ENCODE measurements at regions not wholly inside any gene's neighbourhood (a gene's known extent, or its start where the extent isn't known, plus 50 kb on each side); places are given as distances from the start of the nearest gene placed in this dataset.

- Histone ChIP-seq H3K9me3 (replicated peaks) (no peaks in the 10 kb centered on the region), H3K4me3 (no peak overlapping the region), H3K4me1 (replicated peaks) (peaks cover 8% of the 10 kb centered on the region), H3K27ac (no peak overlapping the region), H3K36me3 (no peaks in the 10 kb centered on the region), H3K27me3 (replicated peaks) (no peaks in the 10 kb centered on the region)
- DNase-seq (ENCODE audit: low read depth in 1 of 2, low spot score in 2 of 2) = no peak
These were observed 52.9 kb upstream of the SLC28A3 start for GRCh38 chr9:84393266-84393950.

- Histone ChIP-seq H3K27me3 (replicated peaks) (no peaks in the 10 kb centered on the region), H3K4me1 (replicated peaks) (peaks cover 8% of the 10 kb centered on the region), H3K27ac (no peak overlapping the region), H3K4me3 (no peak overlapping the region), H3K36me3 (no peaks in the 10 kb centered on the region), H3K9me3 (replicated peaks) (no peaks in the 10 kb centered on the region)
- no peak for DNase-seq (ENCODE audit: low read depth in 1 of 2, low spot score in 2 of 2)
These were observed 53.5 kb upstream of the SLC28A3 start for GRCh38 chr9:84394036-84394435.

- Histone ChIP-seq H3K36me3 (no peaks in the 10 kb centered on the region), H3K4me1 (replicated peaks) (peaks cover 8% of the 10 kb centered on the region), H3K27ac (no peak overlapping the region), H3K4me3 (no peak overlapping the region), H3K9me3 (replicated peaks) (no peaks in the 10 kb centered on the region), H3K27me3 (replicated peaks) (no peaks in the 10 kb centered on the region)
- DNase-seq (ENCODE audit: low read depth in 1 of 2, low spot score in 2 of 2) = peak; percentile 30 to 54
These were observed 56.7 kb upstream of the SLC28A3 start for GRCh38 chr9:84397151-84397728.

- H3K27ac ChIP-seq = no peak overlapping the region
- H3K9me3 ChIP-seq (replicated peaks) = no peaks in the 10 kb centered on the region
- H3K36me3 ChIP-seq = no peaks in the 10 kb centered on the region
- H3K4me3 ChIP-seq = no peak overlapping the region
- no peaks in the 10 kb centered on the region for H3K27me3 ChIP-seq (replicated peaks)
- DNase-seq (ENCODE audit: low read depth in 1 of 2, low spot score in 2 of 2) = peak in 1 of 2 experiments; percentile 15
- H3K4me1 ChIP-seq (replicated peaks) = peaks cover 8% of the 10 kb centered on the region
These were observed 57.3 kb upstream of the SLC28A3 start for GRCh38 chr9:84397822-84398221.

- no peaks in the 10 kb centered on the region; the same call in 1 of the 2 replicates for H3K9me3 ChIP-seq (replicated peaks)
- H3K27ac ChIP-seq = no peak overlapping the region
- H3K27me3 ChIP-seq (replicated peaks) = no peaks in the 10 kb centered on the region
- H3K4me3 ChIP-seq = no peak overlapping the region
- no peaks in the 10 kb centered on the region for H3K36me3 ChIP-seq
- H3K4me1 ChIP-seq (replicated peaks) = peaks cover 4% of the 10 kb centered on the region
- DNase-seq (ENCODE audit: low read depth in 1 of 2, low spot score in 2 of 2) = no peak
These were observed 62.0 kb upstream of the SLC28A3 start for GRCh38 chr9:84402517-84402916.

GRCh38 chr9:84403288-84403687 is 62.7 kb upstream of the SLC28A3 start:
- Histone ChIP-seq H3K36me3 (no peaks in the 10 kb centered on the region), H3K27ac (no peak overlapping the region), H3K4me1 (replicated peaks) (no peaks in the 10 kb centered on the region), H3K9me3 (replicated peaks) (no peaks in the 10 kb centered on the region; the same call in 1 of the 2 replicates), H3K4me3 (no peak overlapping the region), H3K27me3 (replicated peaks) (no peaks in the 10 kb centered on the region)
- DNase-seq (ENCODE audit: low read depth in 1 of 2, low spot score in 2 of 2) = no peak

GRCh38 chr9:84404095-84404686 is 63.6 kb upstream of the SLC28A3 start:
- Histone ChIP-seq H3K9me3 (replicated peaks) (no peaks in the 10 kb centered on the region; the same call in 1 of the 2 replicates), H3K4me1 (replicated peaks) (no peaks in the 10 kb centered on the region), H3K27ac (no peak overlapping the region), H3K4me3 (no peak overlapping the region), H3K27me3 (replicated peaks) (no peaks in the 10 kb centered on the region), H3K36me3 (no peaks in the 10 kb centered on the region)
- no peak for DNase-seq (ENCODE audit: low read depth in 1 of 2, low spot score in 2 of 2)

- Histone ChIP-seq H3K4me3 (no peak overlapping the region), H3K27ac (no peak overlapping the region), H3K27me3 (replicated peaks) (no peaks in the 10 kb centered on the region), H3K36me3 (no peaks in the 10 kb centered on the region), H3K4me1 (replicated peaks) (no peaks in the 10 kb centered on the region), H3K9me3 (replicated peaks) (no peaks in the 10 kb centered on the region; the same call in 1 of the 2 replicates)
- DNase-seq (ENCODE audit: low read depth in 1 of 2, low spot score in 2 of 2) = no peak
These were observed 65.1 kb upstream of the SLC28A3 start for GRCh38 chr9:84405667-84406066.

GRCh38 chr9:84408416-84408815 is 67.9 kb upstream of the SLC28A3 start:
- H3K36me3 ChIP-seq = no peaks in the 10 kb centered on the region
- no peaks in the 10 kb centered on the region for H3K4me1 ChIP-seq (replicated peaks)
- H3K27me3 ChIP-seq (replicated peaks) = no peaks in the 10 kb centered on the region
- DNase-seq (ENCODE audit: low read depth in 1 of 2, low spot score in 2 of 2) = no peak
- no peak overlapping the region for H3K4me3 ChIP-seq
- H3K27ac ChIP-seq = no peak overlapping the region
- no peaks in the 10 kb centered on the region; the same call in 1 of the 2 replicates for H3K9me3 ChIP-seq (replicated peaks)

GRCh38 chr9:84411683-84412267 is 71.2 kb upstream of the SLC28A3 start:
- DNase-seq (ENCODE audit: low read depth in 1 of 2, low spot score in 2 of 2) = no peak
- no peaks in the 10 kb centered on the region for H3K36me3 ChIP-seq

GRCh38 chr9:84412654-84413053 is 72.1 kb upstream of the SLC28A3 start:
- H3K27ac ChIP-seq = no peak overlapping the region
- no peaks in the 10 kb centered on the region for H3K9me3 ChIP-seq (replicated peaks)
- DNase-seq (ENCODE audit: low read depth in 1 of 2, low spot score in 2 of 2) = no peak
- no peaks in the 10 kb centered on the region for H3K36me3 ChIP-seq
- H3K4me1 ChIP-seq (replicated peaks) = no peaks in the 10 kb centered on the region
- no peaks in the 10 kb centered on the region for H3K27me3 ChIP-seq (replicated peaks)
- H3K4me3 ChIP-seq = no peak overlapping the region

More at GRCh38 chr9:84411683-84412267, 71.2 kb upstream of the SLC28A3 start:
- no peaks in the 10 kb centered on the region for H3K4me1 ChIP-seq (replicated peaks)
- H3K9me3 ChIP-seq (replicated peaks) = no peaks in the 10 kb centered on the region
- H3K27me3 ChIP-seq (replicated peaks) = no peaks in the 10 kb centered on the region
- H3K4me3 ChIP-seq = no peak overlapping the region
- H3K27ac ChIP-seq = no peak overlapping the region

- Histone ChIP-seq H3K9me3 (replicated peaks) (no peaks in the 10 kb centered on the region), H3K27ac (no peak overlapping the region), H3K27me3 (replicated peaks) (no peaks in the 10 kb centered on the region), H3K36me3 (no peaks in the 10 kb centered on the region), H3K4me1 (replicated peaks) (no peaks in the 10 kb centered on the region), H3K4me3 (no peak overlapping the region)
- DNase-seq (ENCODE audit: low read depth in 1 of 2, low spot score in 2 of 2) = no peak
These were observed 72.7 kb upstream of the SLC28A3 start for GRCh38 chr9:84413301-84413700.

GRCh38 chr9:84419031-84419602 is 78.6 kb upstream of the SLC28A3 start:
- H3K27ac ChIP-seq = no peak overlapping the region
- H3K4me3 ChIP-seq = no peak overlapping the region
- H3K9me3 ChIP-seq (replicated peaks) = no peaks in the 10 kb centered on the region
- no peaks in the 10 kb centered on the region for H3K36me3 ChIP-seq
- no peaks in the 10 kb centered on the region for H3K4me1 ChIP-seq (replicated peaks)
- DNase-seq (ENCODE audit: low read depth in 1 of 2, low spot score in 2 of 2) = no peak
- no peaks in the 10 kb centered on the region for H3K27me3 ChIP-seq (replicated peaks)

GRCh38 chr9:84424931-84425330 is 84.4 kb upstream of the SLC28A3 start:
- no peaks in the 10 kb centered on the region for H3K27me3 ChIP-seq (replicated peaks)
- no peaks in the 10 kb centered on the region for H3K4me1 ChIP-seq (replicated peaks)
- no peak overlapping the region for H3K4me3 ChIP-seq
- no peak for DNase-seq (ENCODE audit: low read depth in 1 of 2, low spot score in 2 of 2)
- H3K36me3 ChIP-seq = no peaks in the 10 kb centered on the region
- H3K27ac ChIP-seq = no peak overlapping the region
- H3K9me3 ChIP-seq (replicated peaks) = no peaks in the 10 kb centered on the region

Measured in SJSA1 (cell line).